ENCODE measurements at regions not wholly inside any gene's neighbourhood (a gene's known extent, or its start where the extent isn't known, plus 50 kb on each side); places are given as distances from the start of the nearest gene placed in this dataset.
"Not testable (repeated sequence)": the region's sequence is repeated elsewhere in the genome, so short reads cannot be mapped to it uniquely, and the experiment has no call there.

DNA sequence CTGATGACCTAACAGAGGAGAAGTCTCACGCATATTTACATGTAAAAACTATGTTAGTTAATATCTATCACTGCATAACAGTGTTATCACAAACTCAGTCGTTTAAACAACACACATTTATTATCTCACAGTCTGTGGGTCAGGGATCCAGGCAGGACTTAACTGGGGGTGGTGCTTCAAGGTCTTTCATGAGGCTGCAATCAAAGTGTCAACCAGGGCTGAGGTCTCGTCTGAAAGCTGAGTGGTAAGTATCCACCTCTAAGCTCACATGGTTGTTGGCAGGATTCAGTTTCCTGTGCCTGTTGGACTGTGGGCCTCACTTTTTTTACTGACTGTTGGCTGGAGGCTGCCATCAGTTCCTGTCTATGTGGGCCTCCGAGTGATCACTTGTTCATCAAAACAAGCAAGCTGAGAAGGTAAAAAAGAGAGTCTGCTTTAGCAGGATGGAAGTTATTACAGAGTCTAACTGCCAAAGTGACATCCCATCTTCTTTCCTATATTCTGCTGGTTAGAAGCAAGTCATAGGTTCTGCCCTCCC, 188.6 kb downstream of the CARTPT start:
- no peak for DNase-seq

DNA sequence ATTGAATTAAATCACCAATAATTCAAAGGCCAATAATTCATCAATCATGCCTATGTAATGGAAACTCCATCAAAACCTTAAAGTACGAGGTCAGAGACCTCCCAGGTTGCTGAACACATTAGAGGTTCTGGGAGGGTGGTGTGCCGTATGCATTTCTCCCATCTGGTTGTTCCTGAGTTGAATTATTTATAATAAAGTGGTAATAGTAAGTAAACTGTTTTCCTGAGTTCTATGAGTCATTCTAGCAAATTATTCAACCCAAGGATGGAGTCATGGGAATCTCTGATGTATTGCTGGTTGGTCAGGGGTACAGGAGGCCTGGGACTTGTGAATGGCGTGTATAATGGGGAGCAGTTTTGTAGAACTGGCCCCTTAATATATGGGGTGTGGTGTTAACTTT, 191.7 kb downstream of the CARTPT start:
- no peak for DNase-seq

DNA sequence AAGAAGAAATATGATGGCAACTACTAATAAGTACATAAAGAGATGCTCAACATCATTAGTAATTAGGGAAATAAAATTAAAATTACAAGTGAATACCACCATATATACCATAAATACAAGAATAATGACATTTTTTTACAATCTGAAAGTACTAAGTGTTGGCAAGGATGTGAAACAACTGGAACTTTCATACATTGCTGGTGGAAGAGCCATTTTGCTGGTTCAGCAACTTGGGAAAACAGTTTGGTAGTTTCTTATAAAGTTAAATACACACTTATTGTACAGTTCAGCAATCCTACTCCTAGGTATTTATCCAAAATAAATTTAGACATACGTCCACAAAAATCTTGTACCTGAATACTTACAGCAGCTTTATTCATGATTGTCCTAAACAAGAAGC, 192.9 kb downstream of the CARTPT start:
- DNase-seq: no peak

DNA sequence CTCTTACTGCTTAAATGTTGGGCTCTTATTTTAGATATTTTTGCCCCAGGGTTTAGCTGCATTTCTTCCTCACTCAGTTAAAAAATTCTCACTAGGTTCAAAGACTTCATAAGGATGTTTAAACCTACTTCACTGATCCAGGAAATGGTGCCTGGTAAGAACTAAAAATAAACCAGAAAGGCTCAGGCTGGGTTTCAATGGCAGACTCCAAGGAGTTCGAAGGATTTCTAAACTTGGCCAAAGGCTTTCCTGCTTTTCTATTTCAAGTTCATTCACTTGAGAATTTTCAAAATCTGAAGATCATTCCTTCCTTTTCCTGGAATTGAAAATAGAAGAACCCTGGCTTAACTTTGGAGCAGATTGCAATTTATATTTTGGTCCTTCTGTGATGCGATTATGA, 193.0 kb upstream of the MAP1B start:
- DNase-seq: no peak

DNA sequence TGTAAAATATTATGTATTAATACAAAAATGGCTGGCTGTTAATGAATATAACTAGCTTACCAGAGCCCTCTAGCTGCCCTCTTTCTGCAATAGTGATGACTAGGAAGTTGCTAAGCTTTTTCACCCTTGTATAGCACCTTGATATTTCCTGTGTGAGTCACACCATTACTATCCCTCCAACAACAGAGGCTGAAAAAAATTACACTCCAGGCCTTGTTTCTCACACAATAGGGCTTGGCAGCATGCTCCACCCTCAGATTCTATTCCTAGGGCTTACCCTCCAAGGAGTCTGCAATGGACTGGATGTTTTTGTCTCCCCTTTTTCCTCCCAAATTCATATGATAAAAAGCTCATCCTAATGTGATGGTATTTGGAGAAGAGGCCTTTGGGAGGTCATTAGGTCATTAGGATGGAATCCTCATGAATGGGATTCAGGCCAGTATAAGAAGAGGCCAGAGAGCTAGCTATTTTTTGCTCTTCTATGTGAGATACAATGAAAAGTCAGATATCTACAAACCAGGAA, 184.6 kb upstream of the MAP1B start:
- DNase-seq: no peak

DNA sequence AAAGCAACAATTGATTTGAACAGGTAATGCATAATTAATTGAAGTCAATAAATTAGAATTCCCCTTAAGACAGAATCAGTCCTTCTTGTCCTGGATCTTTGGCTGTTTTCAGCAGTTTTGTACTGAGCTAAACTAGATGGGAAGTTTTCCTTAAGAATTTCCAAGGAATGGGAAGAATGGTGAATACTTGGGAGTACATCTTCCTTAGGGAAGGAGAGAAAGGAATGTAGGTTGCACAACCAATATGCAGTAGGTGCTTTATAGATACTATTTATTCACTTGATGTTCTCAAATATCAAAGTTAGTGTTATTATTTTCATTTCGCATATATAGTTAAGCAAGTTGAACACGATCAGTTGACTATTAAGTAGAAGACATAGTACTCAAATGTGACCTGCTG, 183.5 kb upstream of the MAP1B start:
- no peak for DNase-seq

DNA sequence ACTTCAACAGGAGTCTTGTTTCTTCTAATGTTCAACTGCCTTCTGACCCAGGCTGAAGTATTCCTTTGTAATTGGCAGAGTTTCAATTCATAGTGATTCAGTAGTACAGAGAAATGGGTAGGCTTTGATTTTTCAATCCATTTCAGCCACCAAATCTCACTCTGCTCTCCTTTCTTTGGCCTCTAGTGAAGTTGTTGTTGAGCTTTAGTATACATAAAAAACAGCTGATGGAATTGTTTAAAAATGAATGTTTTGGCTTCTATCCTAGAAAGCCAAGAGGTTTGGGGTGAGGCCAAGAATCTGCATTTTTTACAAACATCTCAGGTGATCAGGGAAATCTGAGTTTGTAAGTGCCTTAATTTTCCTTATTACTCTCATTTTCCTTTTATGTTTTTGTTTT, 182.9 kb upstream of the MAP1B start:
- DNase-seq: no peak

DNA sequence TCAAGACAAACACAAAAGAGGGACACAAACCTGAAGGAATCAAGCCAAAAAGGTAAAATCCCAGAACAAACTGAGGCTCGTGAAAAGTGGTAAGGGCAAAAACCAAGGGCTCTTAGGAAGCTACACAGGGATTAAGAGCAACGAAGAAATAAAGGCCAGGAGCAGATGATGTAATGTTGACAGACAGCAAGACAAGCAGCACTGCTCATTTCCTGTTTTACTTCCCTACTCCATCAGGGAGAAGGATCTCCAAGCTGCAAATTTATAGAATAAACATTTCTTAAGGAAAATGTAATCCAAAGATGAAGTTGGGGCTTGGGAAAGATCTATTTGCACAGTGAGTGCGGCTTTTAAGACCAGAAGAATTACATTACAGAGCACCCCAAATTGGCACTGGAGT, 182.3 kb upstream of the MAP1B start:
- no peak for DNase-seq

DNA sequence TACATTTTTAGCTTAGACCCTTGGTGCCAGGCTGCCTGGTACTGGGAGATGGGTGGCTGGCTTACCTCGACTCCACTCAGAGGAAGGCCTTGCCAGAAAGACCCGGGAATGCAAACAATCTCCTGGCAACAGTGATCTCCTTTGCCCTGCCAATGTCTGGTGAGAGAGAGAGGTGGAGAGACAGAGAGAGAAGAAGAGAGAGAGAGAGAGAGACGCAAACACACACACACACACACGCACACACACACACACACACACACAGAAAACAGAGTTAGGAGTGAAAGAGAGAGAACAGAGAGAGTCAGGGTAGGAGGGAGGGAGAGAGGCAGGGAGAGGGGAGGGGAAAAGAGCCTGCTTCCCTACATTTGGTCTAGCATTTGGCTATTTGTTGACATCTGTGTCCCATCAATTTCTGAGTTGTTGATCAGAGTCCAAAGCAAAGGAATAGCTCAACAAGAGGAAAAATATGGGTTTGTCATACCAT, 181.6 kb upstream of the MAP1B start:
- DNase-seq: no peak

DNA sequence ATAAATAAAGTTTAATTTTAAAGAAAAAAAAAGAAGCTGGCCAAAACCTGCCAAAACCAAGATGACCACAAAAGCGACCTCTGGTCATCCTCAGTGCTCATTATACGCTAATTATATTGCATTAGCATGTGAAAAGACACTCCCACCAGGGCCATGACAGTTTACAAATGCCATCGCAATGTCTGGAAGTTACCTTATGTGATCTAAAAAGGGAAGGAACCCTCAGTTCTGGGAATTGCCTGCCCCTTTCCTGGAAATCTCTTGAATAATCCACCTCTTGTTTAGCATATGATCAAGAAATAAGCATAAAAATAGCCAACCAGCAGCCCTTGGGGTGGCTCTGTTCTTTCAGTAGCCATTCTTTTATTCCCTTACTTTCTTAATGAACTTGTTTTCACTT, 178.3 kb upstream of the MAP1B start:
- DNase-seq: no peak

DNA sequence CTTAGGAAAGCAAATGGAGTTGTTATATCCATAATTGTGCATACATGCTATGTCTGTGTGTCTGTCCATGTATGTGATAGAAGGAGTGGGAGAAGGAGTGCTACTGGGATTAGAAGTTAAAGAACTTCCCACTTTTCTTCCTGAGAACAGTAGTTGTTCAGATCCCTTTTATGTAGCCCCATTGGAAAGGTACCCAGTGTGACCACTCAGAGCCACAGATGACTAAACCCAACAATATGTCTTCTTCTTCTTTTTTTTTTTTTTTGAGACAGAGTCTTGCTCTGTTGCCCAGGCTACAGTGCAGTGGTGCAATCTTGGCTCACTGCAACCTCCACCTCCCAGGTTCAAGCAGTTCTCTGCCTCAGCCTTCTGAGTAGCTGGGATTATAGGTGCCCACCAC, 176.7 kb upstream of the MAP1B start:
- DNase-seq: not testable (repeated sequence)

DNA sequence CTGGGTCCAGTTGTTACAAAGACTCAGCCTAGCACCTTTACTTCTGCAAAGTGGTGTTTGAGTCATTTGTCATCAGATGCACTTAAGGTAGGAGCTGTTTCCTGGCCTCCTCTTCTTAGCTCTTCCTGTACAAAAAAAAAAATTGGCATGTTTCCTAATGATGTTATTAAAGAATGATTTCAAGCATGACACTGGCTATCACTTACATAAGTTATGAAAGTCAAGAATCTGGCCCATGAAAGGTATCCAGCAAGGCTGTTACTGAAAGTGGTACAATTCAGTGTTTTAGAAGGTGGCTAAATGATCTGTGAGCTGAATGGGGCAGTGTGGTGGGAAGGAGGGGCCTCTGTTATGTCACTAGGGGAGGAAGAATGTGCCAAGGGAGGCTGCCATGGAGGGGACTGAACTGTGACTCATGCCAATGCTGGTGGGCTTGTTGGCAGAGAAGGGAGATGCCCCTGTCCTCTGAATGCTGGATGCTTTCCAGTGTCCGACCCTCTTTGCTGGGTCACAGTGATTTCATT, 175.1 kb upstream of the MAP1B start:
- peak; percentile 37 for DNase-seq

DNA sequence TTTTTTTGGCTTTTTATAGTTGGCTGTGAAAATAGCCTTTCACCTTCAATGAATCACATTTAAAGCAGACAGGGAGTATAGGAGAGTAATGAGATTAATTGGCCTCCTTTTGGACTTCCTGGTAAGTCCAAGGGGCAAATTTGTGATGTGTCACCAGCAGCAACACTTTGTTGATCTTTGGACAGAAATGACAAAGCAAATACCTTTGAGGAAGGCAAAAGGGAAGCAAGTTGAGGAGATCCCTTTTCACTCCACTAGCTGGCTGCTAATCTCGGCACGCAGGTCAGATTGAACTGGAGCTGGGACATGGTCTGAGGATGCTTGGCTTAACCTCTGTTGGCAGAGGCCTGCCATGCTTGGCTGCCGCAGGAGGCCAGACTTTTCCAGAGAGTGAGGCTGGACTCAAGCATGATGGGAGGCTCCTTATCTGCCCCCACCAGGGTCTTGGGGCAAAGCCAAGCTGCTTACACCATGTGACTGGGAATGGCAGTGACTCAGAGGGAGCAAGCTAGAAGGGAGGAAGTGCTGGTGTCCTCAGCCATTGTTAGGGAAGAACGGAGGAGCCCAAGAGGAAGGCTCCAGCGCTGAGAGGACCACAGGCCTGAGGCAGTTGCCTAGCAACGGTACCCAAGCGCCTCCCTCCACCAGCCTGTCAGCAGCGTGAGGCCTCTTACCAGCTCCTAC, 174.5 kb upstream of the MAP1B start:
- DNase-seq: no peak

DNA sequence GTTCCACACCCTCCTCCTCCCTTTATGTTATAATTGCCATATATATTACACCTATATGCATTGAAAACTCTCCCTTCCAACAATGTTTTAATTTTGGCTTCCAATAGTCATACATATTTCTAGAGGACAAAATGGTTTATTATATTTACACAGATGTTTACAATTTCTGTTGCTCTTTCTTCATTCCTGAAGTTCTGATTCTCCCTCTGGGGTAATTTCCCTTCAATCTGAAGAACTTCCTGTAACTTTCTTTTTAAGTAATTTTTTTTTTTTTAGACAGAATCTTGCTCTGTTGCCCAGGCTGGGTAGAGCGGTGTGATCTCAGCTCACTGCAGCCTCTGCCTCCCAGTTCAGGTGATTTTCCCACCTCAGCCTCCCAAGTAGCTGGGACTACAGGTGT, 173.0 kb upstream of the MAP1B start:
- no peak for DNase-seq

DNA sequence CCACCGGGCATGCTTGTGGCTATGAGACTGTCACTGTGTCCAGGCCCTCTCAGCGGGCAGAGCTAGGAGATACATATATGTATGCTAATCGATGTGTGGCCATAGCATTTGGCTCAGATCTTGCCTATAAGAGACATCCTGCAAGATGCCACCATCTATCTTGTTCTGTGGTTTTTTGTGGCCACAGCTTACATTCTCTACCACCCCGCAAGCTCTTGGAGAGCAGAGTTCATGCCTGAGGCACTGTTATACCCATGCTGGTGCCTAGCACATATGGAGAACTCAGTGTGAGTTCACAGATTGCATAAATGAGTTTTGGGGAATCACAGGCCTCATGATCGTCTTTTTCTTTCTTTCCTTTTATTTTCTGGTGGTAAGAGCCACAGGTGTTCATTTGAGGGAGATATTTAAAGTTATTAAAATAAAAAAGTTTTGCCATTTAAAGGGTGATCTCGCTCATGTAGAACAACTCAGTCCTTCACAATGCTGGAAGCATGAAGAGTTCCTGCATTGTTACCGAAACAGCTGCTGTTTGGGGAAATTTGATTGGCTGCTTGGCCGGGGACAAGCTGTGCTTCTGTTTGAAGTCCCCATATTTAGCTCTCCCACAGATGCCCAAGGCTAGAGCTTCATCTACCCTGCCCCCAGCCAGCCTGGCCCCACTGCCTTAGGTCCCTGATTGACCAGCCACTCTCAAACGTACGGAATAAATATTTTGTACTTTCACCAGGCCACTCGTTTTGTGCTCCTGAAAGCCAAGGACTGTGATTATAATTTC, 169.2 kb upstream of the MAP1B start:
- DNase-seq: no peak

DNA sequence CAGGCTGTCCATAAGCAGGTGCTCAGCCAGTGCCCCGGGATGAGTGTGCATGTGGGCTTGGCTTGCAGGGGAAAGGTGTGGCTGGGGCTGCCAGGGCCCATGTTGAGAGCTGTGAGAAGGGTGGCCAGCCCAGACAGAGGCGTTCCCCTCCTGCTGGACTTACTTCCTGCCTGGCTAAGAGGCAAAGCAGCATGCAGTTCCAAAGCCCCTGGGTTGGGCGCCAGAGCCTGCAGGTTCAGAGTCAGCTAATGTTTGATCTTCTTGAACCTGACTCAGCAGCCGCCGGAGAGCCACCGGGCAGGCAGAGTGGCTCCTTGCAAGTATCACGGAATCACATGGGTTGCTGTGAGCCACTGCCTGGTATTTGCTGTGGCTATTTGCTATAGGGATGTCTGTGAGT, 168.4 kb upstream of the MAP1B start:
- DNase-seq: peak; percentile 4

DNA sequence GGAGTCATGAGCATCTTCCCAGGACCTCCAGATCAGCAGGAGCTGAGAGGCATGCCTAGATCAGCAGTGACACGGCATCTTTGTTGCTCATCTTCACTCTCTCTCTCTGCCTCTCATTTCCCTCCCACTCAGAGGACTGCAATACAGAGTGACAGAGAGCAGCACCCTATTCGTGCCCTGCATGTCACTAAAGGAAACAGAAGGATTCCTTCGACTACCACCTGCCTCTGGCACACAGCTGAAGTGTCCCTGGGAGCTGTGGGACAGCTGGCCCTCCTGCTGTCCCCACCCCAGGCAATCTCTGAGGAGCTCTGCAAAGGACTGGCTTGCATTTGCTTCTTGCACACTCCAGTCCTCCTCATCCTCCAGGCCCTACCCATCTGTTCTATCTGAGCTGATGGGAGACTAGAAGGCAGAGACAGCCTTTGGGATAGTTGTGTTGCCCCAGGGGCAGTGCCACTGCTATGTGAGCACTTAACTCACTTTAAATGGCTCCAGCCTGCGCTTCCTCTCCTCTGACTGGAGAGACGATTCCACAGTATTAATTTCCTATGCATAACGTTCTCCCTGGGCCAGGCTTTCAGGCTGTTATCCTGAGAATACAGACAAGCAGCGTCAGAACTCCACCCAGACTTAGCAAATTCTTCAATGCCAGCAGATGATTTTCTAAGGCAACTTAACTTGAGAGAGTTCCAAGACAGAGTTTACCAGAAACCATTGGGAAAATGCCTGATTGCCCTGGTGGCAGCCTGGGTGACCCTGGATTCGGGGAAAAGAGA, 167.6 kb upstream of the MAP1B start:
- DNase-seq: no peak

DNA sequence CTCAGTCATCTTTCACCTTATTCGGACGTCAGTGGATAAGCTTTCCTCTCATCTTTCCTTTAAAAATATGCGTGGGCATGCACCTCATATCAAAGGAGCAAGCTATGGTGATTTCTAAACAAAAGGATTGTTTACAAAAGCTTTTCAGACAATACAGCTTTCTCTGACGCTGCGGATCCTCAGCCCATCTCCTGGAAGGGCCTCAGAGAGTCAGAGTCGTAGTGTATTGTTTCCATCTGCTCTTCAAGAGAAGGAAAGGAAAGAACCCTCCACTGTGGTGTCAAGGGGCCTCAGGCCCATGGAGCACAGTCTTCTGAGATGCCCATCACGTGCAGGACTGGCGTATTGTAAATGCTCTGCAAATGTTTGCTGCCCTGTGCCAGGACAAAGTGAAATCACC, 163.4 kb upstream of the MAP1B start:
- no peak for DNase-seq

DNA sequence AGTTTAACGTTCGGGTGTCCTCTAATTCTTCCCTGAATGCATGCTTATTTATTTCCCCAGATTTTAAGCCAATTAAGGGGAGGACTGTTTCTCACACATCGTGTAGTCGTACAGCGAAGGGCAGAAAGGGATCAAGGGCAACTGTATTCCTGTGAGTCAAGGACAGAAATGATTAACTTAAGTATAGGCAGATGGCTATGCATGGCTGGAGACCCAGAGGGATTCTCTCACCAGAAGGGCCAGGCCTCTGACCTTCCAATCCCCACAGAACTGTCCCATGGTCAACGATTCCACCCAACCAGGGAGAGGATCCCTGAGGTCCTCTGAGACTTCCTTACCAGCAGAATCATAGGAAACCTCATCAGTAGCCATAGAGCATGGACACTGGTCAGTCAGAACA, 161.8 kb upstream of the MAP1B start:
- DNase-seq: no peak

DNA sequence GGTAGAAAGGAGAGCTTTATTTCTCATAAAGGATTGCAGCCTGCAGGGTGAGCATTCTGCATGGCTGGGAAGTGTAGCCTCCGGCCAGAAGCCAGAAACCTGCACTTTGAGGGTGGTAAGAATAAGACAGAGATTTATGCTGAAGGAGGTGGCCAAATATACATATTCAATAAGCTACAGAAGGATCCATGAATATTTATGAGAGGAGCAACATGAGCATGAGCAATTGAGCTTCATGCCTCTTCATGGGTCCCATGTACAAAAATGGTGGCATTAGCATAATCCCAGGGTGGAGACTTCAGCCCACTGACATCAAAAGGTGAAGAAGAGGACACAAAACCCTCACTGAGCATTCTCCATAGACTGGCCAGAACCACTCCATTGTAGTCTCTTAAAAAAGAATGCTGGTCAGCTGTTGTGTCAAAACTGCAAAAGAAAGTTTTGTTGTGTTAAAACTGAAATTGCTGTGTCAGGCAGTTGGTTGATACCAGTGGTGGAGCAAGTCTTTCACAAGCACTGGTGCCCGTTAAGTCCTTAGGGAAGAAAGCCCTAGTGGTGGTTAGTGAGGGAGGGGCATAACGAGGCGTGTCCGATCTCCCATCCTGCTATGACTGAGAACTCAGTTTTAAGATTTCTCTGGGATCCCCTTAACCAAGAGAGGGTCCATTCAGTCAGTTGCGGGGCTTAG, 160.8 kb upstream of the MAP1B start:
- DNase-seq: no peak

DNA sequence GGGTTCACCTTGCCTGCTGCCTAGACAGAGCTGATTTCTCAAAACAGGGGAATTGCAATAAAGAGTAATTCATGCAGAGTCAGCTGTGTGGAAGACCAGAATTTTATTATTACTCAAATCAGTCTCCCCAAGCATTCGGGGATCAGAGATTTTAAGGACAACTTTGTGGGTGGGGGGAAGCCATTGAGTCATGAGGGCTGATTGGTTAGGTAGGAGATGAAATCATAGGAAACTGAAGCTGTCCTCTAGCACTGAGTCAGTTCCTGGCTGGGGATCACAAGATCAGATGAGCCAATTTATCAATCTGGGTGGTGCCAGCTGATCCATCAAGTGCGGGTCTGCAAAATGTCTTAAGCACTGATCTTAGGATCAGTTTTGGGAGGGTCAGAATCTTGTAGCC, 159.1 kb upstream of the MAP1B start:
- no peak for DNase-seq

DNA sequence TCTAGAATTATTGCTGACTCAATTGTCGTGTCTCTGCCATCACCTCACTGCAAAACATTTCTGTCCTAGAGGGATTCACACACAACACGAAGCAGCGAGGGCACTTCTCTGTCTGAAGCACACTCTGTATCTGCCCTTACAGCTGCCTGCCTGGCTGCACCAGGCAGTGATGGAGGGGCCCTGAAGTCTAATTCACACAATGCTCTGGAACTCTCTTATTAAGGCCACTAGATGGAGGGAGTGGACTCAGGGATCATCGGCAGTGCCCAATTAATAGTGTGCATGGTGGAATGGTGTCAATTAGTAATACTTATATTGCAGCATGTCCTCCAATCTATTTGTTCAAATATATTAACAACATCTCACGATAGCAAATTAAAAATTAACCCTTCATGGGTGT, 157.5 kb upstream of the MAP1B start:
- no peak for DNase-seq

DNA sequence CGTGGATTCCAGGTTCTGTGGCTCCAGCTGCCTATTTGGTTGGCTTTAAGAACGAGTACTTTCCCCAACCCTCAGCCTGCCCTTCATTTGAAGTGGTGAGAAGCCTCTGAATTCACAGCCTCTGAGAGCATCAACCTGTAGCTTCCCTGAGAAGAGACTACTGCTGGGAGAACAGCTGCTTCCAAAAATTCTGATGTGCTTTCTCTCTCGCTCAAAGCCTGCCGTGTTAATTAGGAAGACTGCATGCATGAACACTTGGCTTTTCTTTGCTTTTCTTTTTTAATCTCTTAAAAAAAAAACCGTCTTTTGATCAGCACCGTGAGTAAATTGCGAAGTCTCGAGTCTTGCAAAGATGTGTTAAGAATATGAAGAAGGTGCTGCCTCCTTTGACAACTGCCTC, 153.4 kb upstream of the MAP1B start:
- DNase-seq: no peak
